K562 (cell line): ENCODE measurements at regions not wholly inside any gene's neighbourhood (a gene's known extent, or its start where the extent isn't known, plus 50 kb on each side); places are given as distances from the start of the nearest gene placed in this dataset.

Experiments
- CAMTA2 ChIP-seq: fragments of 250-450 bp; sonication (Bioruptor Pico); conservative IDR thresholded peaks from 2 replicates; pipeline ENCODE4 v1.5.1; 2022
- CHD2 ChIP-seq: IDR thresholded peaks from 2 replicates; pipeline ENCODE4 v1.6.1; 2011; ENCODE audit warnings: low read depth, low read length
- COPS2 ChIP-seq: fragments of 450-650 bp; conservative IDR thresholded peaks from 2 replicates; pipeline ENCODE4 v1.6.1; 2016; ENCODE audit warnings: mild to moderate bottlenecking, moderate library complexity
- CREB5 ChIP-seq: fragments of 250-450 bp; sonication (Bioruptor Pico); IDR thresholded peaks from 2 replicates; pipeline ENCODE4 v1.5.0; 2020; ENCODE audit warnings: mild to moderate bottlenecking
- CREBBP ChIP-seq: IDR thresholded peaks from one replicate; pipeline ENCODE4 v1.6.1; 2012; ENCODE audit warnings: low read depth, mild to moderate bottlenecking, control low read depth, inconsistent platforms, low read length
- FOSL1 ChIP-seq: fragments of 200-800 bp; sonication (Bioruptor generic); conservative IDR thresholded peaks from 2 replicates; pipeline ENCODE4 v1.6.1; 2016; ENCODE audit warnings: missing genetic modification characterization, missing compliant biosample characterization
- FOXP1 ChIP-seq: sonication (generic); formaldehyde crosslinking; IDR thresholded peaks from 2 replicates; pipeline ENCODE4 v1.8.0; 2022; ENCODE audit warnings: mild to moderate bottlenecking, missing genetic modification reagents
- RFX1 ChIP-seq: fragments of 450-650 bp; IDR thresholded peaks from 2 replicates; pipeline ENCODE4 v1.6.1; 2016; ENCODE audit warnings: mild to moderate bottlenecking, moderate library complexity
- ZBTB1 ChIP-seq: sonication (generic); formaldehyde crosslinking; IDR thresholded peaks from 2 replicates; pipeline ENCODE4 v1.8.1; 2023; ENCODE audit warnings: missing genetic modification reagents, low read depth, mild to moderate bottlenecking, borderline replicate concordance
- ZFP91 ChIP-seq: sonication (generic); formaldehyde crosslinking; IDR thresholded peaks from 2 replicates; pipeline ENCODE4 v1.8.0; 2022; ENCODE audit warnings: mild to moderate bottlenecking, missing genetic modification reagents
- ZNF12 ChIP-seq: sonication (generic); formaldehyde crosslinking; IDR thresholded peaks from 2 replicates; pipeline ENCODE4 v1.4.0; 2020; ENCODE audit warnings: mild to moderate bottlenecking, missing genetic modification reagents
- ZNF324 ChIP-seq: fragments of 250-450 bp; sonication (Bioruptor Pico); IDR thresholded peaks from 2 replicates; pipeline ENCODE4 v1.4.0; 2020; ENCODE audit warnings: mild to moderate bottlenecking
- ZNF449 ChIP-seq: fragments of 250-450 bp; sonication (Bioruptor Pico); IDR thresholded peaks from 2 replicates; pipeline ENCODE4 v1.8.0; 2022; ENCODE audit warnings: moderate library complexity, mild to moderate bottlenecking, inconsistent platforms
- ZNF79 ChIP-seq: fragments of 250-450 bp; sonication (Bioruptor Pico); IDR thresholded peaks from 2 replicates; pipeline ENCODE4 v1.4.0; 2020; ENCODE audit warnings: low read depth, mild to moderate bottlenecking, moderate library complexity
- TF ChIP-seq, protein P1 (sequence below): sonication (generic); formaldehyde crosslinking; IDR thresholded peaks from 2 replicates; pipeline ENCODE4 v1.8.0; 2022; ENCODE audit warnings: missing genetic modification reagents, mild to moderate bottlenecking, borderline replicate concordance
- TF ChIP-seq, protein P2 (sequence below): fragments of 200-400 bp; formaldehyde crosslinking; IDR thresholded peaks from 2 replicates; pipeline ENCODE4 v1.6.1; 2017; ENCODE audit warnings: mild to moderate bottlenecking, low read depth, low read length, moderate library complexity

GRCh38 chr20:53654932-53655624 lies 61.4 kb upstream of the ZNF217 start (continued):
- TF ChIP-seq FOSL1 (tag) (no peak; the same call in 1 of the 2 replicates), ZNF449 (no peak), RFX1 (no peak), CREBBP (no peak), ZNF12 (no peak), ZFP91 (CRISPR knock-in tag) (no peak), CREB5 (no peak), CHD2 (no peak), CAMTA2 (CRISPR knock-in tag) (no peak), ZBTB1 (CRISPR knock-in tag) (no peak), FOXP1 (CRISPR knock-in tag) (no peak), COPS2 (no peak), ZNF79 (CRISPR knock-in tag) (no peak), ZNF324 (no peak)
- TF ChIP-seq, protein P1, sequence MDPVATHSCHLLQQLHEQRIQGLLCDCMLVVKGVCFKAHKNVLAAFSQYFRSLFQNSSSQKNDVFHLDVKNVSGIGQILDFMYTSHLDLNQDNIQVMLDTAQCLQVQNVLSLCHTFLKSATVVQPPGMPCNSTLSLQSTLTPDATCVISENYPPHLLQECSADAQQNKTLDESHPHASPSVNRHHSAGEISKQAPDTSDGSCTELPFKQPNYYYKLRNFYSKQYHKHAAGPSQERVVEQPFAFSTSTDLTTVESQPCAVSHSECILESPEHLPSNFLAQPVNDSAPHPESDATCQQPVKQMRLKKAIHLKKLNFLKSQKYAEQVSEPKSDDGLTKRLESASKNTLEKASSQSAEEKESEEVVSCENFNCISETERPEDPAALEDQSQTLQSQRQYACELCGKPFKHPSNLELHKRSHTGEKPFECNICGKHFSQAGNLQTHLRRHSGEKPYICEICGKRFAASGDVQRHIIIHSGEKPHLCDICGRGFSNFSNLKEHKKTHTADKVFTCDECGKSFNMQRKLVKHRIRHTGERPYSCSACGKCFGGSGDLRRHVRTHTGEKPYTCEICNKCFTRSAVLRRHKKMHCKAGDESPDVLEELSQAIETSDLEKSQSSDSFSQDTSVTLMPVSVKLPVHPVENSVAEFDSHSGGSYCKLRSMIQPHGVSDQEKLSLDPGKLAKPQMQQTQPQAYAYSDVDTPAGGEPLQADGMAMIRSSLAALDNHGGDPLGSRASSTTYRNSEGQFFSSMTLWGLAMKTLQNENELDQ (CRISPR knock-in tag) = no peak
- TF ChIP-seq, protein P2, sequence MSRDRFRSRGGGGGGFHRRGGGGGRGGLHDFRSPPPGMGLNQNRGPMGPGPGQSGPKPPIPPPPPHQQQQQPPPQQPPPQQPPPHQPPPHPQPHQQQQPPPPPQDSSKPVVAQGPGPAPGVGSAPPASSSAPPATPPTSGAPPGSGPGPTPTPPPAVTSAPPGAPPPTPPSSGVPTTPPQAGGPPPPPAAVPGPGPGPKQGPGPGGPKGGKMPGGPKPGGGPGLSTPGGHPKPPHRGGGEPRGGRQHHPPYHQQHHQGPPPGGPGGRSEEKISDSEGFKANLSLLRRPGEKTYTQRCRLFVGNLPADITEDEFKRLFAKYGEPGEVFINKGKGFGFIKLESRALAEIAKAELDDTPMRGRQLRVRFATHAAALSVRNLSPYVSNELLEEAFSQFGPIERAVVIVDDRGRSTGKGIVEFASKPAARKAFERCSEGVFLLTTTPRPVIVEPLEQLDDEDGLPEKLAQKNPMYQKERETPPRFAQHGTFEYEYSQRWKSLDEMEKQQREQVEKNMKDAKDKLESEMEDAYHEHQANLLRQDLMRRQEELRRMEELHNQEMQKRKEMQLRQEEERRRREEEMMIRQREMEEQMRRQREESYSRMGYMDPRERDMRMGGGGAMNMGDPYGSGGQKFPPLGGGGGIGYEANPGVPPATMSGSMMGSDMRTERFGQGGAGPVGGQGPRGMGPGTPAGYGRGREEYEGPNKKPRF = no peak
